Stimulated activated CD4-positive, alpha-beta T cell treated with anti-CD3 and anti-CD28 coated beads, Interleukin-12 subunit alpha, Interleukin-12 subunit beta, amount 100 ng/mL, for 48 hours (primary cell): ENCODE measurements at regions not wholly inside any gene's neighbourhood (a gene's known extent, or its start where the extent isn't known, plus 50 kb on each side); places are given as distances from the start of the nearest gene placed in this dataset.
A peak's percentile ranks its signal among the peaks of the same experiment; 100 is the strongest.

Experiments used
- DNase-seq, 3 donors: peaks; one replicate each; pipeline ENCODE4 v3.0.0-alpha.2; 2020; ENCODE audit warnings: low read depth in 2 of 3, low spot score in 1 of 3

DNA sequence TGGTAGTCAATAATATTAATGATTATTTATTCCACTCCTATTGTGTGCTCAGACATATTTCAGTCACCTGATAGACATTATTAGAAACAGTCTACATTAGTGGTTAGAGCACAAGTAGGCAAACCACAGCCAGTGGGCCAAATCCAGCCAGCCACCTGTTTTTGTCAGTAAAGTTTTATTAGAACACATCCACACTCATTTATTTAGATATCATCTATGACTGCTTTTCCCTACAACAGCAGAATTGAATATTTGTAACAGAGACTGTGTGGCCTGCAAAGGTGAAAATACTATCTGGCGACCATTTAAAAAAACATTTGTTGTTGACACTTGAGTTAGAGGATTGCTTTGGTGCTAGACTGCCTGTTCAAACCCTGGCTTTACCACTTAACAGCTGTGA, 220.0 kb upstream of the ZFP64 start:
- DNase-seq, result no peak

DNA sequence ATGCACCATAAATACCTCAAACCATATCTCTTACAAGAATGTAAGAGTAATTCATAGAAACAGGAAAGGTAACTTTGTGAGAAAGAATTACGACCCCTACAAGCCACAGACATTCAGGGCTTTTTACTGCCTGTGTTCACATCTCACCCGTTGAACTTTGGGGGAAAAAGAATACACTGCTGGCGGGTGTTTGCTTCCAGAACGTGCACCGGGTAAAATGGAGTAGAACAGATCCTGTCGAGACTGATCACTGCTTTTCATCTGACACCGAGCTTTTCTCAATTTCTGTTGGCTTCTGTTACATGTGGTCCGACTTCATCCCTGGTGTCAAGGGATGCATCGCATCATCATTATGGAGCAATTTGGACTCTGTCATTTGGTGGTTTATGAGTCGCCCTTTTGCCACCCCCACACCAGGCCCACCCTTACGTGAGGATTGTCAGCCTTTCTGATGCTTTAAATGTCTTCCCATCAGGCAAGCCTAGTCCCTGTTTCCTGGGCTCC, 219.2 kb upstream of the ZFP64 start:
- peak in 1 of 3 donors; percentile 0 for DNase-seq

- DNase-seq, result peak in 2 of 3 donors; percentile 7 to 11
Observed at GRCh38 chr20:52410182-52410647, 218.6 kb upstream of the ZFP64 start.

DNA sequence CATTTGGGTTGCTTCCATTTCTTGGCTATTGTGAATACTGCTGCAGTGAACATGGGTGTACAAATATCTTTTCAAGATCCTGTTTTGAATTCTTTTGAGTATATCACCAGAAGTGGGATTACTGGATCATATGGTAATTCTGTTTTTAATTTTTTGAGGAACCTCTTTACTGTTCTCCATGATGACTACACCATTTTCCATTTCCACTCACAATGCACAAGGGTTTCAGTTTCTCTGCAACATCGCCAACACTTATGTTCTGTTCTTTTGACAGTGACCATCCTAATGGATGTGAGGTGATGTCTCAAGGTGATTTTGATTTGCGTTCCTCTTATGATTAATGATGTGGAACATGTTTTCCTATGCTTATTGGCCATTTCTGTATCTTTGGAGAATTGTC, 214.4 kb upstream of the ZFP64 start:
- no peak for DNase-seq

DNA sequence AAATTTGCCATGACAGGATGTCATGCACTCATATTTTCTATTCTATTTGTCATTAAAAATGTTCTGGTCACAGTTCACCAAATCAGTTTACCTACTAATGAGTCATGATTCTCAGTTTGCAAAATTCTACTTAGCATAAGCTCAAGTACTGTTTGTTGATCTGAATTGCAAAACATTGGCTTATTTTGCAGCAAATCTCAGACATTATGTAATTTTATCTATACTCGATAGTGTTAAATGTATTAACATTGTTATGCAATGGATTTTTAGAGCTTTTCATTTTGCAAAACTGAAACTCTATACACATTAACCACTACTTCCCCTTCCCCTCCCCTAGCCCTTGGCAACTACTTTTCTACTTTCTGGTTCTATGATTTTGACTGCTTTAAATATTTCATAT, 213.8 kb upstream of the ZFP64 start:
- no peak for DNase-seq

GRCh38 chr20:52404671-52405070, 213.1 kb upstream of the ZFP64 start:
- no peak for DNase-seq

DNA sequence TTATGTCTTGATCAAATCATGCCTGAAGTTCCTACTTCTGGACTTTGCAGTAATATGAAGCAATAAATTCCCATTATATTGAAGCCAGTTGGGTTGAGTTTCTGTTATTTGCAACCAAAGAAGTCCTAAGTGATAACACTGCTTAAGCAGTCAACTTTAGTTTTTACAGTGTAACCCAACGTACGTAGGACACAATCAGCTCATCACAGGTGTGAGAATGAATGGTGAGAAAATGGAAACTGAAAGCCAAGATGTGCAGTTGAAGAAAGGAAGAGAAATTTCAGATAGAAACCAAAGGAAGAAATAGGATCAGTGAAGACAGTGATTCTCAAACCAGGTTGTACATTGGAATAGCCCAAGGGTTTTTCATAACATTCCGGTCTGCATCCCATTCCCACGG, 211.4 kb upstream of the ZFP64 start:
- DNase-seq, result no peak

- DNase-seq, result no peak
Observed at GRCh38 chr20:52402514-52402913, 210.9 kb upstream of the ZFP64 start.

- no peak for DNase-seq
Observed at GRCh38 chr20:52401431-52401830, 209.9 kb upstream of the ZFP64 start.

DNA sequence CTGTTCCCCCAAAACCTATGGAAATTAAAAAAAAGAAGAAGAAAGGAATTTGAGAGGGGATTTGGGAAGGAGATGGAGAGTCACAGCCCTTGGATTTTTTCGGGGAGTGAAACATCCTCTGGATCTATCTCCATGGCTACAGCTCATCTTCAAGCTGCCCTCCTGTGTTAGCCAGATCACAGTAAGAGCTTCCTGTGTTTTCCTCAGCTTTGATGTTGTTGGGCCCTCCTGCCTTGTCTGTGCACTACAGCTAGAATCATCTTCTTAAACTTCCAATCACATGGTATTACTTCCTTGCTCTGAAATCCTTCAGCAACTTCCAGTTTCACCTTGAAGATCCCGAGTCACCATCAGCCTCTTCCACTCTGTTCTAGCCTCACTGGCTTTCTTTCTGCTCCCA, 207.8 kb upstream of the ZFP64 start:
- DNase-seq, result no peak

- no peak for DNase-seq
Observed at GRCh38 chr20:52389606-52390005, 198.0 kb upstream of the ZFP64 start.

DNA sequence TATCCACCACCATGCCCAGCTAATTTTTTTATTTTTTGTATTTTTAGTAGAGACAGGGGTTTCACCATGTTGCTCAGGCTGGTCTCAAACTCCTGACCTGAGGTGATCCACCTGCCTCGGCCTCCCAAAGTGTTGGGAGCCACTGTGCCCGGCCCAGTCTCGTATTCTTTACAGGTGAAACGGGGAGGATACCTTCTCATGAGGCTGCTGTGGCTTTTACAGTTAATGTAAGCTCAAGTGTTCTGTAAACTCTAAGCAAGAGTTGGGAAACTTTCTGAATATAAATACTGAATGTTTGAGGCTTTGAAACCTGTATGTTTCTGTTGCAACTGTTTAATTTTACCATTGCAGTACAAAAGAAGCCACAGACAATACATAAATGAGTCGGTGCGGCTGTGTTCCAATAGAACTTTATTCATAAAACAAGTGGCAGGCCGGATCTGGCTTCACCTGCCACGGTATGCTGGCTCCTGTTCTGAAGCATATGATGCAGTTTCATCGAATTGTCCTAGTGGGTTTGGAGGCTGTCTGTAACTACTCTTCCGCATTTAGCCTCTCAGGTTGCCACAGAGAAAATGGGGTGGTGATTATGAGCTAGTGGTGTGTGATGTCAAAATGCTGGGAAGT, 192.5 kb upstream of the ZFP64 start:
- no peak for DNase-seq

- DNase-seq, result no peak
Observed at GRCh38 chr20:52382933-52383332, 191.4 kb upstream of the ZFP64 start.

DNA sequence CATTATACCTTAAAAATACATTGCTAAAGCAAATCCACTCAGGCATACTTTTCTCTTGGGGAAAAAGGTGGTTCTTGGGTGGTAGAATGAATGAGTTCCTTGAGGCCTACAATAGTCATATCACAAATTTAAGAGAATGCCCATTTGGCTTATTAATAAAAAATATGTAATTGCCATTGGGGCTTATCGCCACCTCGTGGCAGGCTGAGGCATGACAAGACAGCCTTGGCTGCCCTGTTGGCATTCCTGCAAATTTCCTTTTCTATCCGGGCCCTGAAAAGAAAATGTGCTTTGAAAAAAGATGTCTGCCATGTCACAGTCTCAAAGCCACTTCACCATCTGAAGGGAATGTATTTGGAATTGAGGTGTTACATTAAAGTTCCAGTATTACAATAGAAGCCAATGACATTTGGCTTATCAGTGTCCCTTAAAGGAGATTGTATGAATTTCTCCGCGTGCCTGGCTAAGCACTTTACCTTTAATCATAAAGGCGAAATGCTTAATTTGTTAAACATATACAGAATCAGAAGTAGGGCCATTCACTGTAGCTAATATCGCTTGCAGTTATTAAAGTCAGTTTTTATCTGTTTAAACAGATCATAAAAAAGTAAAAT, 188.3 kb upstream of the ZFP64 start:
- DNase-seq, result peak in 2 of 3 donors; percentile 14 to 16

DNA sequence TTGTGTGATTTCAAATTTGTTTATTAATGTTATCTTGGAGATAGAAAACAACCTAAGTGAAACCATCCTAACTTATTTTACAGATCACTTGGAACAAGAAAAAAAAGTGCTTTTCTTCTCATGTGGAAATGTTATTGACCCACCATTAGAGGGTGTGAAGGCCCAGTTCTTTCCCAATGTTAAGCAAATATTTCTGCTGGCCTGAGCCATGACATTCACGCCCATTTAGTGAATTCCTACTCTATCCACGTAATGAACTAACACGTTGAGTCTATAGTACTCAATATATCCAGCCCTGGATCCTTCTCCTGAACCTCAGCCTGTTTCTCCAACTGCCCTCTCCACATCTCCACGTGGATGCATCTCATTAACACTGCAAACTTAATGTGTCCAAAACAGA, 180.6 kb upstream of the ZFP64 start:
- DNase-seq, result no peak

DNA sequence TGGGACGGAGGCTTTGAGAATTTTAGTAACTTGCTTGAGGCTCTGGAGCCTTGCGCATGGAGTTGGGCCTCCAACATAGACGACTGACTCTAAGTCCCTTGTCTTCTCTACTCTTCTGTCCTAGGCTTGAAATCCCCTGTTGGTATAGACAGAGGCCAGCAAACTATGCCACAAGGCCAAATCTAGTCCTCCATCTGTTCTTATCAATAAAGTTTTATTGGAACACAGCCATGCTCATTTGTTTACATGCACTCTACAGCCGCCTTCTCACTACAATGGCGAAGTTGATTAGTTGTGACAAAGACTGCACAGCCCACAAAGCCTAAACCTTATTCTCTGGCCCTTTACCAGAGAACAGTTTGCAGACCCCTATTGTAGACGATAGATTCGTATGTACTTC, 174.1 kb upstream of the ZFP64 start:
- no peak for DNase-seq

DNA sequence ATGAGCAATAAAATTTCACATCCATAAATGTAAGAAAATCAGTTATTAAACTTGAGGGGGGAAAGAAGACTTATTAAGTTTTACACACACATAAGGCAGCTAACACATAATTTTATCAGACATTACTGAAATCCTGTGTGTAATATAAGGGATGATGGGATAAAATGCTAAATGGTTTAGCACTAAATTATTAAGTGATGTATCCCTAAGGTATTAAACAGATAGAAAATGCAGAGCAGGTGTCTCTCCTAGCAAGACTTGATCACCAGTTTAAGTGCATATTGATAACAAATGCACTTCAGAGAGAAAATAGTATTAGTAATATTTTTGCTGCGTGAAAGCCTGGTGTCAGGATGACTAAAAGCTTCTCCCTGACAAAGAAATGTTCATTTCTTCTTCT, 172.8 kb upstream of the ZFP64 start:
- DNase-seq, result no peak

- no peak for DNase-seq
Observed at GRCh38 chr20:52361650-52362049, 170.1 kb upstream of the ZFP64 start.

DNA sequence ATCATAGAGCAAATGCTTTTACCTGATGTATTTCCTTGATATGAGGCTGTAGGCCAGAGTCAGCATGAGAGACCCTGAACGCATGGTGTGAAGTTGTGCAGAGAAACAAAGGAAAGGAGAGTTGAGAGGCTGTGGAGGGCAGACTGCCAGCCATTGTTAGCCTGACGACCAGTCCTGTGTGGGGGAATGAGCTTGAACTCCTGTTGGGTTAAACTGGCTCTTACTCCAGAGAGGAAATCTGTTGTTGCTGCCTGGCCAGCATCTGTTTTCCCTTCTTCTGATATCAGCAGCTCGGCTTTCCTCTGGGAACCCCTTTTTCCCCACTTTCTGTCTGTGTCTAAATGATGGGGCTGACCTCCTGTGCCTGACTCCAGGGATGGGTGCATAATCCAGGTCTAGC, 158.2 kb upstream of the ZFP64 start:
- DNase-seq, result no peak

DNA sequence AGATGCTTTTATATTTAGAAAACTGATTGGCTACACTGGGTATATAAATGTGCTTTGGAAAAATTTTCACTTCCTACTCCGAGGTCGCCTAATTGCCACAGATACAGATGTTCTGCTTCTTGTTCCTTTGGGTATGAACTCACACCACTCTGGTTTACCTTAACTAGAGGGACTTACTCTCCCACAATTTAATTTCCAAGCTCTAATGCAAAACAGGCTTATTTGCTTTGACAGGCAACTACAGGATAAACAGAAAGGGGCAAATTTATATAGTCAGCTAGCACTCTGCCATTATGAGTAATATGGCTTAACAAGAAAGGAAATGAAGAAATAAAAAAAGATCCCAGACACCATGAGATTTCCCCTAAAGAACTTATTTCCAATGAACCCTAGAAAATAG, 156.9 kb upstream of the ZFP64 start:
- DNase-seq, result no peak

DNA sequence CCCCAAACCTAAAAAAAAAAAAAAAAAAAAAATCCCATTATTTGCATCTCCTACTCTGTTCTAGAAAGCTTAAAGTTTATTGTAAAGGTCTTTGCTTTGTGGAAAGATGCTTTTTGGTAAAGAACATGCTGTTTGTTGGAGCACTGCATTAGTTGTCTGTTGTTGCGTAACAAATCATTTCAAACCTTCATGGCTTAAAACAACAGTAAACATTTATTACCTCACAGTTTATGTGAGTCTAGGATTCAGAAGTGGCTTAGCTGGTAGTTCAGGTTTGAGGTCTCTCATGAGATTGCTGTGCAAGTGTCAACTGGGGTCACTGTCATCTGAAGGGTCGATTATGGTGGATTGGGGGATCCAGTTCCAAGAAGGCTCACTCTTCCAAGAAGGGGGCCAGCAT, 155.2 kb upstream of the ZFP64 start:
- DNase-seq, result no peak

- no peak for DNase-seq
Observed at GRCh38 chr20:52342913-52343312, 151.3 kb upstream of the ZFP64 start.

DNA sequence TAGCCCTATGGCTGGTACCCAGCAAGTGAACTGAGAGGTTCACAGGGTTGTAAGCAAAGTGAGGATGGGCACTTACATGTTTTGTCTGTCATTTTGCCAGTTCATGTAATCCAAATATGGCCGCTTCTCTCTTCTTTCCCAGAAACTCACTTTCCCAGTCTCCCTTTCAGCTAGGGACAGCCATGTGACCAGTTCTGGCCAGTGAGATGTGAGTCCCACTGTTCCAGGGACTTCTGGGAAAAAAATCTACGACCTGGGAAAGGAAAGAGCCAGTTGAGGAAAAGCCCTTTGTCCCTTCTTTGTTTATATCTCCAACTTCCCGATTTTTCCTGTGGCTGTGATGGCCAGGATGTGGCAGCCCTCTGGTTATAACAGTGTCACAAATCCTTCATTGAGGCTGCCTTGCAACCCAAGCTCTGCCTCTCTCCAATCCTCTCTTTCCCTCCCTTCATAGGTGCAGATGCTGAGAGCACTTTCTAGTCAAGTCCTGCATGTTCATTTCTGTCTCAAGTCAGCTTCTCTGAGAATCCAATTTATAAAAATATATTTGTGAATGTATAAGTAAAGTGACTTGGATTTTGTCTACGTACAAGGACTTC, 148.6 kb upstream of the ZFP64 start:
- no peak for DNase-seq
